ENCODE measurements at regions not wholly inside any gene's neighbourhood (a gene's known extent, or its start where the extent isn't known, plus 50 kb on each side); places are given as distances from the start of the nearest gene placed in this dataset.

- no peak for DNase-seq (ENCODE audit: low spot score in 2 of 2)
- no peak overlapping the region for H3K4me3 ChIP-seq
- peaks cover 8 to 9% of the 10 kb centered on the region in 2 donors for H3K9me3 ChIP-seq
- TF ChIP-seq CTCF (IDR thresholded peaks at IDR 0.05) (no peak), POLR2AphosphoS5 (IDR thresholded peaks at IDR 0.05) (no peak), POLR2A (IDR thresholded peaks at IDR 0.05) (no peak)
- H3K36me3 ChIP-seq, result no peaks in the 10 kb centered on the region
- peaks cover 0 to 3% of the 10 kb centered on the region in 2 donors for H3K27me3 ChIP-seq
- no peaks in the 10 kb centered on the region for H3K4me1 ChIP-seq
- intact Hi-C loops (cut with DNase I; ENCODE audit: low total_unique reads), result no loop called here
- H3K27ac ChIP-seq, result no peak overlapping the region
Measured at GRCh38 chr2:175234650-175235049, 53.1 kb upstream of the ATP5MC3 start.

GRCh38 chr2:175234153-175234552 lies 52.6 kb upstream of the ATP5MC3 start:
- intact Hi-C loops (cut with DNase I; ENCODE audit: low total_unique reads), result no loop called here

GRCh38 chr2:175233135-175233719 lies 51.7 kb upstream of the ATP5MC3 start:
- Histone ChIP-seq H3K36me3 (no peaks in the 10 kb centered on the region), H3K9me3 (no peaks in the 10 kb centered on the region), H3K4me3 (no peak overlapping the region), H3K27me3 (peaks cover 0 to 3% of the 10 kb centered on the region in 2 donors), H3K27ac (no peak overlapping the region), H3K4me1 (no peaks in the 10 kb centered on the region)
- intact Hi-C loops (cut with DNase I; ENCODE audit: low total_unique reads), result no loop called here
- DNase-seq (ENCODE audit: low spot score in 2 of 2), result no peak
- TF ChIP-seq POLR2AphosphoS5 (IDR thresholded peaks at IDR 0.05) (no peak), CTCF (IDR thresholded peaks at IDR 0.05) (no peak), POLR2A (IDR thresholded peaks at IDR 0.05) (no peak)

More at GRCh38 chr2:175234153-175234552, 52.6 kb upstream of the ATP5MC3 start:
- no peak overlapping the region for H3K4me3 ChIP-seq
- peaks cover 6 to 8% of the 10 kb centered on the region in 2 donors for H3K9me3 ChIP-seq
- peaks cover 0 to 3% of the 10 kb centered on the region in 2 donors for H3K27me3 ChIP-seq
- DNase-seq (ENCODE audit: low spot score in 2 of 2), result no peak
- no peaks in the 10 kb centered on the region for H3K36me3 ChIP-seq
- TF ChIP-seq POLR2A (IDR thresholded peaks at IDR 0.05) (no peak), POLR2AphosphoS5 (IDR thresholded peaks at IDR 0.05) (no peak), CTCF (IDR thresholded peaks at IDR 0.05) (no peak)
- H3K4me1 ChIP-seq, result no peaks in the 10 kb centered on the region
- no peak overlapping the region for H3K27ac ChIP-seq
